Activated naive CD8-positive, alpha-beta T cell treated with anti-CD3 and anti-CD28 coated beads, Interleukin-2, amount 50 U/mL, for 16 hours (primary cell): ENCODE measurements at regions not wholly inside any gene's neighbourhood (a gene's known extent, or its start where the extent isn't known, plus 50 kb on each side); places are given as distances from the start of the nearest gene placed in this dataset.

Experiments
- DNase-seq: peaks from one replicate; pipeline ENCODE4 v3.0.0-alpha.2; 2020; ENCODE audit warnings: low read depth, low spot score

DNA sequence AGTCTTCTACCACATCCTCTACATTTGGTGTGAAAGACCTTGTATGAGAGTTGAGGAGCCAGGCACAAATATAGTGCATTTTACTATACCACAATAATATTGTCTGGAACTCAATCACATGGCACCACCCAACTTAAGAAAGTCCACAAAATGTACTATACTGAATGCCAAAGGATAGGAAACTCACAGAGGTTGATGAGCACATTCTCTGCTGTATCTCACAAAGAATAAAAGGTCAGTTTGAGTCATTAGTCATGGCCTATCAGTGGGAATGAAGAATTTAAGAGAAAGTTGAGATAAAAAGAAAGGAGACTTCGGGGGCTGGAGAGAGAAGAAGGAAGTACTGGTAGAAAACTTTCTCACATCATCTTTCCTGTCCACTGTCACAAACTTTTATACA is 134.3 kb downstream of the RDH14 start:
- DNase-seq = no peak

- no peak for DNase-seq
Observed at GRCh38 chr2:18425210-18425703, 135.2 kb downstream of the RDH14 start.

GRCh38 chr2:18423636-18424035 is 136.8 kb downstream of the RDH14 start:
- DNase-seq = no peak

- no peak for DNase-seq
Observed at GRCh38 chr2:18422432-18423165, 137.9 kb downstream of the RDH14 start.

DNA sequence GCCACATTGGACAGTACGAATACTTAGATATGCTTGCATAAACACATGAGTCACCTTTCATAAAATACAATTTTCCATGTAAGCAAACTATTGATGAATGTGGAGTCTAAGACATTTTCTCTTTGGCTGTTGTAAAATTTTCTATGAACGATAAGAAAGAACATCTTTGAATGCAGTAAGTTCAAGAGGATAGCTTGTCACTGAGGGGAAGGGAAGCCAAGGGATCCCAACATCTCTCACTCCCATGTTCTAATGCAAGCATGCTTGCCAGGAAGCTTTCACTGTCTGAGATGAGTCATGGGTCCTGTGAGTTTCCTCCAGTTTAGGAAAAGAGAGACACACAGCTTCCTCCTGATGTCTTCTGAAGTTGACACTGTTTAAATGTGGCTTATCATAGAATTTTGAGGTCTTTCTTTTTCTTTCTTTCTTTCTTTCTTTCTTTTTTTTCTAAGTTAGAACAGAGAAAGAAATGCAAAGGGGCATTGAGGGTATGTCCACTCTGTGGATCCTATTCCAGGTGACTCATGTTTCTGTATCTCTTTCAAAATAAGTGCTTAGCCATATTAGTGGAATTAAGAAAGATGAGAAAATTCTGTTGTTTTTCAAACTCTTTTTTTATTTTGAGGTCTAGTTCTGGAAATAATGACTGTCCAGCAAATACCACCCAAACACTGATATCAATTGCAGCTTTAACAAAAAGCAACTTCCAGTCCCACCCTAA is 146.6 kb downstream of the RDH14 start:
- DNase-seq = no peak

DNA sequence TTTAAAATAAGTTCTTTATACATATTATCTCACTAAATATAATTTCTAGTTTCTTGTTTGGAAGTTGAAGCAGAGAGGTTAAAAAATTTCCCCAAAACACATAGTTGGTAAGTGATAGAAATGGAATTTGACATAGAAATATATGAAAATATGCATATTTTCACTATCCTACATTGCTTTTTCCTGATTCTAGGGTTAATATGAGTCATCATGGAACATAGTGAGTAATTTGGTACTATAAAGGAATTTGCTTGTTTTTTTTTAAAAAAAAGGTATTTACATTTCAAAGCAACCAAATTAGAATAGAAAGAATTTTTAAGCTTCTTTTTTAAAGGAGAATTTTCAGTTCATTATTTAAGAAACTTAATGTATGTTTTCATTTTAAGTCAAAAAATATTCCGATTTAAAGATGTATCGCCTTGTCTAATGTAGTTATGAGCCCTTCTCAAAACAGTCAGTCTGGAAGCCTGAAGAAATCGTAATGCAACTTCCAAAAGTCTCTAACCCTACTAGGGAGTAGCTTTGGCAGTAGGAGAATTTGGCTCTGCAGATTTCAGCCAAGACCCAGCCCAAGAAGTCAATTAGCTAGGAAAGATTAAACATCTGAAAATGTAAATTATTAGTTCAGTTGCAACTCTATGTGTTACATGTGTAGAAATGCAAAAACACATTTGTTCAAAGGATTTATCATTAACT is 147.3 kb downstream of the RDH14 start:
- DNase-seq = no peak

DNA sequence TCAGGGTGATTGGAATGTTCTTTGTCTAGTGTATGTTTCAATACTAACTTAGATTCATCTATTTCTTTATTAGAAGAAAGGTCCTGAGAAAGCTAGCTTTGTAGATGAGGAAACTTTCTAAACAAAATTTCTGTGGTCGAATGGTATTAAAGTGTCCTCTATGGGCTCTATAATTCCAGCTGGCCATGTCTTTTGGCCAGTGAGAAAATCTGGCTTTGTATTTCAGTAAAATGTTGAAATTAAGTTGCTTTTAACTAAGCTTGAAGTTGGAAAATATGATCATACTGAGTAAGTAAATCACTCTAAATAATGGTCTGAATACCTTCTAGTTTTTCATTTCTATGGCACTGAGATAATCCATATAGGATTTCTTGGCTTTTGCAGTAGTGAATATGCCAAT is 148.8 kb downstream of the RDH14 start:
- DNase-seq = no peak

DNA sequence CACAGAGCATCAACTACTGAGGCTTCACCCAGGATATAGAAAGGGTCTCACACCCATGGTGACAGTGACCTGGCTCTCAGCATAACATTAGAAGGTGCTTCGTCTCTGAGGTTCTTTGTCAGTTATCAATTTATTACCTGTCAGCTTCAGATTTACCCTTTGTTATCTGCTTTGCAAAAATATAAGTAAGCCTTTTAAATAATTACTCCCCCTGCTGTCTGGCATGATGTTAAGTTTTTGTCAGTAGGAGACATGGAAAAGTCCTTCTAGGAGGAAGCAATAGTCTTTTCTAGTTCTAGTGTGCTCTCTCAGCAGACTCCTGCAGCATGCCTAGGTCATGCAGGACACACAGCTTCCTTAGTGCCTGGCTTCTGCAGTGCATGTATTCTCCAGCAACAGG is 149.9 kb downstream of the RDH14 start:
- no peak for DNase-seq

- no peak for DNase-seq
Observed at GRCh38 chr2:18408638-18409037, 151.8 kb downstream of the RDH14 start.

DNA sequence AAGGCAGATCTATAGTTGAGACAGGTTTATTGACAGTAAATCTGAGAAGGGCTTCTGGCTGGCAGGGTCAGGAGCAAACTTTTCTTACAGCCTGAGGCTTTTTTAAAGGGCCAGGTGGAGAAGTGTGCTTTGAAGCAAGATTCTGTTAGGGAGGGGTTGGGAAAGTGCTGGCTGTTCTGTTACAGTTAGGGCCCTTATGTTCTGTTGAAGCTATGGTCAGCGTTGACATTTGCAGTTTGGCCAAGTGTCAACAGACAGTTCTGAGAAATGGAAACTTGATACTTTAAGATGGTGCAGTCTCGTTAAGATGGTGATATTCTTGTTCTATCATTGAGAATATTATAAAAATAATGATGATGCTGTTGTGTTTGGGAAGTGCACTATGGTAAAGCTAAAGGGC is 154.2 kb downstream of the RDH14 start:
- DNase-seq = no peak

GRCh38 chr2:18404708-18405107 is 155.7 kb downstream of the RDH14 start:
- no peak for DNase-seq

- no peak for DNase-seq
Observed at GRCh38 chr2:18403921-18404522, 156.4 kb downstream of the RDH14 start.

DNA sequence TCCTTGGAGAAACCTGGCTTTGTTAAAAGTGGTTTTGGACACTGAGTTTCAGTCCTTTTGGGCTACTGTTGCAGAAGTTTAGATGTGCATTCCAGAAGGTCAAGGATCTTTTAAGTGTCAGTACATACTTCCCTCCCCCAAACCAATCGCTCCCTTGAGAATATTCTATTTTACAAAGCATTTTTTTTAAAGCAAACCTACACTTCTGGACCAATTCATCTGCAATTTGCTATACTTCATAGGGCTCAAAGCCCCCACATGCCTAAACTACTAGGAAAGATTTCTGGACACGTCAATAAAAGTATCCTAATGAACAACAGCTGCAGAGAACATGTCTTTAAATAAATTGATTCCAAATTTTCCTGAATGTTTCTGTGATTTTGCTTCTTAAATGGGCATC is 157.6 kb downstream of the RDH14 start:
- no peak for DNase-seq

- no peak for DNase-seq
Observed at GRCh38 chr2:18401471-18401870, 159.0 kb downstream of the RDH14 start.

GRCh38 chr2:18399601-18400000 is 160.9 kb downstream of the RDH14 start:
- no peak for DNase-seq

DNA sequence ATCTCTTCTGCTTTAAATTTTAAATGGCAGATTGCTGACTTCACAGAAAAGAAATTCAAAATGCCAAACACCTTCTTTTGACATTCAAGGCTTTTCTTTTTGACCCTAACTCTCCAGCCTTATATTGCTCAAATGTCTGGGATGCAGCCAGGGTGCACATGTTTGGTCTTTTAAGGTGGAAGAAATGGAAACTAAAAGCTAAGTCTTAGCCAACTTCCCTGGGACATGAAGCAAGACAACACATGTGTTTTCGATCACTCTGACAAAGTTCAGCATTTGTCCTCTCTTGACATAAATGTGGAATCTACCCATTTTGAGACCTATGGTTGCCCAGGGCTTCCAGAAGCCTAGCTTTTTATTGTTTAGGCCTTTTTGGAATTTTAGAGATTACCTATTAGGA is 161.6 kb downstream of the RDH14 start:
- no peak for DNase-seq

GRCh38 chr2:18396329-18397010 is 164.0 kb downstream of the RDH14 start:
- no peak for DNase-seq

DNA sequence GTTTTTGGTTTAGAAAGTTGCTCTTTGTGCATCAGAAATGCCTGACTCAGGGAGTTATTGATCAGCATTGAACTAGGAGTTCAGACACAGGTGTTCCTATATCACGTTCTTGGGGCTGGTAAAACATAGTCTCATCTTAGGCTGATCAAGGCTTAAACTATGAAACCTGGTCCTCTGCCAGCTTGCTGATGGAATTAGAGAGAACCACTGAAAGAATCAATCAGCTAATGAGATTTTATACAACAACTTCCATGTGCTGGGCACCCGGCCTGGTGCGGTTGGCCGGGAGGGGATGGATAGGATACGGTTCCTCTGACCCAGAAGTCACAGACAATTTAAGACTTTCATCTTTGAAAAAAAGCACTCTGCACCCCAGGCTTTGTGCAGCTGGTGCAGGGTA is 164.9 kb downstream of the RDH14 start:
- no peak for DNase-seq

DNA sequence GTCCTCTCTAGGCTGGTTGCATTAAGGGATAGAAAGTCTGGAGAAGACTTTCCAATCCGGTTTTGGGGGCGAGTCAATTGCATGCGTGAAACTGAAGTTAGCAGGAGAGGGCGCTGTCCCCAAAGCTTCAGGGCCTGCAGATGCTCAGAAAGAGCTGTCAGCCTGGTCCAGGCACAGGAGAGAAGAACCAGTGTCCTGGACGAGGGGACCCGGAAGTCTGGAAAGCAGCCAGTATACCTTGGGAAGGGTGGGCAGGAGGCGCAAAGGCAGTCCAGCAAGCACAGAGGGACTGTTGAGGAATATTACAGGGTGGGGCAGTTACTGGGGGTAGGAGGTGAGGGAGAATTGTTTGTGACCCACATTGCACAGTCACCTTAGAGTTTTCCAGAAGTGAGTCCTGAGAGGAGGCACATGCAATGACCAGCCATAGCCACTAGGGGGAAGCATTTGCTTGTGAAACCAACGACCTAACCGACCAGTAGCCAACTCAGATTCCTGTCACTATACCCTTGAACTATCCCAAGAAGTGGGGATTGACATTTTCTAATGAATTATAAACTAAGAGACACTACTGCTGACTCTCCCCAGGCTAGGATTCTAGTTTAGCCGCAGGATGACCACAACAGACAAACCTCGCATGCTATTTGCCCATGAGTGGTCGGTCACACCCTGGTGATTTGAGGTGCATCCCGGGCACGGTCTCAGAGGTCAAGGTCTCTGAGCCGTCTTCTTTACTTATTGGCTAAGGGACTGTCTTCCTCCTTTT is 172.8 kb downstream of the RDH14 start:
- peak; percentile 18 for DNase-seq

GRCh38 chr2:18384242-18384641 is 176.2 kb downstream of the RDH14 start:
- no peak for DNase-seq

DNA sequence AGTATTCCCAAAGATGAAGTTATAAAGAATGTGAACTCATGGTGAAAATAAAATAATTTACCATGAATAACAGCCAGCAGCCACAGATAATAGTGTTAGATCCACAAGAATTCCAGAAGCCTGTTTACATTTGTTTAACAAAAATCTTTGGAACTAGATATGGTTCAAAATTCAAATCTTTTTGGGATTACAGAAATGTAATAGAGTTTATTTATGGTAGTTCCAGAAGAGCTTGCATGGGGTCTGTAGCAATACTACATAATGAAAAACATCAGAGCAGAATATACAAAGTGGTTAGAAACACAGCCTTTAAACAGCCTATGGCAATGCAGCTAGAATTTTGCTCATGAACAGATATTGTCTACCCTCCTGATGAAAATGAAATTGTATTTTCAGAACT is 179.1 kb downstream of the RDH14 start:
- no peak for DNase-seq
